K562 (cell line): ENCODE measurements at regions not wholly inside any gene's neighbourhood (a gene's known extent, or its start where the extent isn't known, plus 50 kb on each side); places are given as distances from the start of the nearest gene placed in this dataset.

Experiments
- ATAC-seq: fragments of 200-7000 bp; cut with Tn5 transposase; 3 replicates; pipeline ENCODE4 v1.9.1; 2020; ENCODE audit warnings: moderate library complexity
- BruUV-seq: library from RNA; stranded (reverse); fragments of 400-500 nt; replicated peaks from 2 replicates; lab custom pipeline; 2021; lab: Mats Ljungman, UMichigan
- CTCF ChIA-PET: fragments of 300-600 bp; formaldehyde crosslinking; extraction: SDS; loops from one replicate; lab custom pipeline; 2021; ENCODE audit warnings: low intra/inter-chr PET ratio; lab: Yijun Ruan, JAX
- POLR2A ChIA-PET: fragments of 300-600, 350-650 bp; sonication (Branson Sonifier 250); formaldehyde crosslinking; extraction: SDS; loops from one replicate; lab custom pipeline; 2021; ENCODE audit warnings: antibody characterized with exemption, inconsistent platforms; lab: Yijun Ruan, JAX
- DNase-seq, 4 experiments: peaks; one replicate each; pipeline versions ENCODE4 v3.0.0 to v3.0.0-alpha.2; 2011 to 2018; ENCODE audit warnings: low spot score in 3 of 4, mixed read lengths in 3 of 4; ENCODE audit errors: extremely low read depth in 1 of 4
- FAIRE-seq: peaks from 2 replicates; lab custom pipeline; 2011; peaks lifted over from hg19 to GRCh38; lab: Jason Lieb, UNC
- H2AFZ ChIP-seq: 2 replicates; pipeline ENCODE4 v1.6.0; 2011; ENCODE audit warnings: low read depth, low read length, control low read depth, inconsistent platforms
- H3K27ac ChIP-seq: fragments of 200-600 bp; 3 replicates; pipeline ENCODE4 v1.8.0; 2011; ENCODE audit warnings: low read depth, mild to moderate bottlenecking, control low read depth, inconsistent platforms, low read length, moderate library complexity, mixed read lengths; ENCODE audit errors: extremely low read depth
- H3K27me3 ChIP-seq, 2 experiments: fragments of 300-600 bp in 1 of 2; 2 replicates in 1 of 2; 3 replicates in 1 of 2; pipeline versions ENCODE4 v1.6.0 to v1.8.0; 2011; ENCODE audit warnings: inconsistent platforms in 2 of 2, low read length in 2 of 2, mild to moderate bottlenecking in 1 of 2, mixed read lengths in 1 of 2, moderate library complexity in 1 of 2; ENCODE audit not compliant: control insufficient read depth in 2 of 2, insufficient read depth in 2 of 2
- H3K36me3 ChIP-seq: fragments of 300-600 bp; 3 replicates; pipeline ENCODE4 v1.8.0; 2011; ENCODE audit warnings: mild to moderate bottlenecking, low read length, inconsistent platforms; ENCODE audit not compliant: control insufficient read depth, insufficient read depth
- H3K4me1 ChIP-seq, 2 experiments: fragments of 200-600 bp in 1 of 2; replicated peaks in 1 of 2; 2 replicates in 1 of 2; 3 replicates in 1 of 2; pipeline versions ENCODE4 v1.5.1 to v1.8.0; 2011; ENCODE audit warnings: inconsistent platforms in 2 of 2, low read length in 2 of 2, mild to moderate bottlenecking in 1 of 2, mixed read lengths in 1 of 2, moderate library complexity in 1 of 2; ENCODE audit not compliant: control insufficient read depth in 2 of 2, insufficient read depth in 2 of 2
- H3K4me2 ChIP-seq: 2 replicates; pipeline ENCODE4 v1.6.1; 2011; ENCODE audit warnings: low read length, control low read depth, inconsistent platforms, mixed read lengths; ENCODE audit not compliant: insufficient read depth
- H3K4me3 ChIP-seq: fragments of 200-600 bp; sonication (generic), shearing (Covaris generic); 2 replicates; pipeline ENCODE4 v1.5.1; 2016; ENCODE audit warnings: control low read depth, inconsistent platforms
- H3K79me2 ChIP-seq: fragments of 200-600 bp; 3 replicates; pipeline ENCODE4 v1.8.0; 2011; ENCODE audit warnings: low read length, inconsistent platforms; ENCODE audit not compliant: control insufficient read depth, insufficient read depth
- H3K9ac ChIP-seq, 2 experiments: 2 replicates each; pipeline versions ENCODE4 v1.6.0 to v1.6.1; 2011; ENCODE audit warnings: low read depth in 2 of 2, low read length in 2 of 2, control low read depth in 1 of 2, inconsistent platforms in 1 of 2, mild to moderate bottlenecking in 1 of 2, mixed read lengths in 1 of 2; ENCODE audit not compliant: insufficient read depth in 1 of 2
- H3K9me1 ChIP-seq: one replicate; pipeline ENCODE4 v1.6.0; 2011; ENCODE audit warnings: inconsistent platforms, mild to moderate bottlenecking, low read length, moderate library complexity; ENCODE audit not compliant: control insufficient read depth, insufficient read depth
- H3K9me3 ChIP-seq: replicated peaks from 2 replicates; pipeline ENCODE4 v1.5.1; 2011; ENCODE audit warnings: low read depth, low read length, inconsistent platforms; ENCODE audit not compliant: control insufficient read depth, insufficient read depth
- H4K20me1 ChIP-seq: replicated peaks from 2 replicates; pipeline ENCODE4 v1.6.1; 2011; ENCODE audit warnings: low read length, inconsistent platforms, mixed read lengths; ENCODE audit not compliant: control insufficient read depth, insufficient read depth
- CTBP1 ChIP-seq: fragments of 450-650 bp; IDR thresholded peaks from 2 replicates; pipeline ENCODE4 v1.6.1; 2016; ENCODE audit warnings: borderline replicate concordance
- THAP12 ChIP-seq: fragments of 250-450 bp; sonication (Bioruptor Pico); IDR thresholded peaks from 2 replicates; pipeline ENCODE4 v1.9.0; 2021; ENCODE audit warnings: mild to moderate bottlenecking, inconsistent platforms
- USF2 ChIP-seq: sonication (generic); formaldehyde crosslinking; IDR thresholded peaks from 2 replicates; pipeline ENCODE4 v1.5.0; 2020; ENCODE audit warnings: missing genetic modification reagents
- ZKSCAN8 ChIP-seq: fragments of 200-800 bp; sonication (Bioruptor generic); IDR thresholded peaks from 2 replicates; pipeline ENCODE4 v1.6.1; 2016; ENCODE audit warnings: missing genetic modification characterization, missing compliant biosample characterization
- WGBS: fragments of 100-300 bp; shearing (Covaris generic); methylation state at CpG from one replicate; pipeline ENCODE4 v1.1.6; 2016; ENCODE audit warnings: low coverage, mixed read lengths; ENCODE audit not compliant: insufficient coverage; ENCODE audit errors: missing lambda C conversion rate; 5-methylcytosine and 5-hydroxymethylcytosine counted together
- in situ Hi-C: fragments of 300-500 bp; cut with MboI; formaldehyde crosslinking; loops from 4 replicates; pipeline ENCODE4 v1.15.0; 2018; ENCODE audit warnings: inconsistent platforms, mixed read lengths
- intact Hi-C: fragments of 100-400 bp; cut with micrococcal nuclease; formaldehyde crosslinking; loops from 2 replicates; pipeline ENCODE4 v1.14.2; 2022

GRCh38 chr2:65647249-65647842 is 214.9 kb upstream of the SPRED2 start:
- TF ChIP-seq ZKSCAN8 (CRISPR knock-in tag) (peak; percentile 96), THAP12 (CRISPR knock-in tag) (no peak), CTBP1 (0 out of 2 replicates have a peak, but pooled peaks have one; percentile 18), USF2 (CRISPR knock-in tag) (no peak)
- TF ChIP-seq, all 486 proteins: peak for 2
- H4K20me1 ChIP-seq: no peaks in the 10 kb centered on the region
- no peaks in the 10 kb centered on the region for H3K4me1 ChIP-seq
- H3K27ac ChIP-seq: no peak overlapping the region
- no peak for DNase-seq
- ATAC-seq: no peak
- H3K9me3 ChIP-seq: no peaks in the 10 kb centered on the region
- no peak overlapping the region for H3K9ac ChIP-seq
- no peak overlapping the region for H3K4me3 ChIP-seq
- ChIA-PET POLR2A (interaction anchor here (0.6 kb wide), 1 partner anchor 24 kb away, joined by 4 read pairs; no protein-coding TSS in a partner anchor), CTCF (no interaction called here)
- intact Hi-C loops: loop anchor here (10.0 kb wide), 2 partner anchors 257 to 777 kb away; no protein-coding TSS in a partner anchor
- no peaks in the 10 kb centered on the region for H3K79me2 ChIP-seq
- no peak overlapping the region for H2AFZ ChIP-seq
- H3K9me1 ChIP-seq: no peaks in the 10 kb centered on the region
- WGBS: 0% methylated on average over 1 of the region's 1 CpG
- no peak for FAIRE-seq
- H3K4me2 ChIP-seq: no peak overlapping the region
- H3K27me3 ChIP-seq: no peaks in the 10 kb centered on the region
- in situ Hi-C loops: no loop called here
- no peaks in the 10 kb centered on the region for H3K36me3 ChIP-seq
- BruUV-seq: no TSS peak
